A549 (cell line): ENCODE measurements at regions not wholly inside any gene's neighbourhood (a gene's known extent, or its start where the extent isn't known, plus 50 kb on each side); places are given as distances from the start of the nearest gene placed in this dataset.

Experiments
- CHD4 ChIP-seq: fragments of 200-600 bp; sonication (generic); IDR thresholded peaks from 2 replicates; pipeline ENCODE4 v1.6.1; 2016; ENCODE audit warnings: antibody characterized with exemption, mild to moderate bottlenecking, borderline replicate concordance
- EP300 ChIP-seq, 2 experiments: fragments of >200 bp; sonication (Bioruptor Twin); formaldehyde crosslinking; IDR thresholded peaks; 2 replicates in 1 of 2; 3 replicates in 1 of 2; pipeline ENCODE4 v1.6.1; 2016 to 2017
- FOSL2 ChIP-seq, 2 experiments: fragments of 450-650 bp in 1 of 2; fragments of >200 bp in 1 of 2; sonication (Bioruptor Twin) in 1 of 2; formaldehyde crosslinking; IDR thresholded peaks; 2 replicates each; pipeline versions ENCODE4 v1.5.0 to v1.6.1; 2016 to 2020; ENCODE audit warnings: mild to moderate bottlenecking in 1 of 2, moderate library complexity in 1 of 2
- JUN ChIP-seq, 2 experiments: fragments of >200 bp; sonication (Bioruptor Twin); formaldehyde crosslinking; IDR thresholded peaks; 2 replicates in 1 of 2; 3 replicates in 1 of 2; pipeline ENCODE4 v1.6.1; 2016 to 2017
- KDM1A ChIP-seq: fragments of 200-600 bp; sonication (generic); IDR thresholded peaks from 2 replicates; pipeline ENCODE4 v1.6.1; 2016; ENCODE audit warnings: low read depth, mild to moderate bottlenecking
- MAX ChIP-seq: IDR thresholded peaks from 2 replicates; pipeline ENCODE4 v1.6.1; 2012
- REST ChIP-seq: fragments of 200-600 bp; sonication (generic); IDR thresholded peaks from 2 replicates; pipeline ENCODE4 v1.6.1; 2016; ENCODE audit warnings: antibody characterized with exemption, mild to moderate bottlenecking, moderate library complexity
- USF2 ChIP-seq: fragments of 450-650 bp; IDR thresholded peaks from 2 replicates; pipeline ENCODE4 v1.6.1; 2014; ENCODE audit warnings: antibody characterized with exemption
- TF ChIP-seq, protein P1 (sequence below): fragments of >200 bp; sonication (Bioruptor Twin); formaldehyde crosslinking; IDR thresholded peaks from 3 replicates; pipeline ENCODE4 v1.5.1; 2016

GRCh38 chr1:117262976-117263375 lies 52.2 kb upstream of the VTCN1 start:
- TF ChIP-seq FOSL2 (IDR thresholded peaks at IDR 0.05), result no peak
- no peak for TF ChIP-seq FOSL2 (CRISPR knock-in tag; IDR thresholded peaks at IDR 0.05)
- no peak for TF ChIP-seq CHD4
- TF ChIP-seq EP300 (IDR thresholded peaks at IDR 0.05), result no peak
- TF ChIP-seq USF2, result no peak
- no peak for TF ChIP-seq MAX
- TF ChIP-seq, protein P1, sequence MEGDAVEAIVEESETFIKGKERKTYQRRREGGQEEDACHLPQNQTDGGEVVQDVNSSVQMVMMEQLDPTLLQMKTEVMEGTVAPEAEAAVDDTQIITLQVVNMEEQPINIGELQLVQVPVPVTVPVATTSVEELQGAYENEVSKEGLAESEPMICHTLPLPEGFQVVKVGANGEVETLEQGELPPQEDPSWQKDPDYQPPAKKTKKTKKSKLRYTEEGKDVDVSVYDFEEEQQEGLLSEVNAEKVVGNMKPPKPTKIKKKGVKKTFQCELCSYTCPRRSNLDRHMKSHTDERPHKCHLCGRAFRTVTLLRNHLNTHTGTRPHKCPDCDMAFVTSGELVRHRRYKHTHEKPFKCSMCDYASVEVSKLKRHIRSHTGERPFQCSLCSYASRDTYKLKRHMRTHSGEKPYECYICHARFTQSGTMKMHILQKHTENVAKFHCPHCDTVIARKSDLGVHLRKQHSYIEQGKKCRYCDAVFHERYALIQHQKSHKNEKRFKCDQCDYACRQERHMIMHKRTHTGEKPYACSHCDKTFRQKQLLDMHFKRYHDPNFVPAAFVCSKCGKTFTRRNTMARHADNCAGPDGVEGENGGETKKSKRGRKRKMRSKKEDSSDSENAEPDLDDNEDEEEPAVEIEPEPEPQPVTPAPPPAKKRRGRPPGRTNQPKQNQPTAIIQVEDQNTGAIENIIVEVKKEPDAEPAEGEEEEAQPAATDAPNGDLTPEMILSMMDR, result no peak
- no peak for TF ChIP-seq REST
- TF ChIP-seq KDM1A, result no peak
- TF ChIP-seq JUN (IDR thresholded peaks at IDR 0.05), result no peak
